ENCODE measurements at regions not wholly inside any gene's neighbourhood (a gene's known extent, or its start where the extent isn't known, plus 50 kb on each side); places are given as distances from the start of the nearest gene placed in this dataset.

GRCh38 chrX:69037786-69038185, 127.5 kb downstream of the PJA1 start:
- no peaks in the 10 kb centered on the region for H3K9me3 ChIP-seq (ENCODE audit: control insufficient read depth, insufficient read depth, low read depth, low read length)
- ChIA-PET CTCF (no interaction called here), POLR2A (no interaction called here)
- H3K27ac ChIP-seq (ENCODE audit: low read length) = no peak overlapping the region
- BruUV-seq (replicated peaks) = no TSS peak
- H3K36me3 ChIP-seq (ENCODE audit: control insufficient read depth, insufficient read depth, low read length) = no peaks in the 10 kb centered on the region
- DNase-seq (ENCODE audit: low read depth, low spot score) (no peak), ATAC-seq (no peak)
- H3K4me1 ChIP-seq (ENCODE audit: control insufficient read depth, insufficient read depth, low read length) = no peaks in the 10 kb centered on the region
- no peaks in the 10 kb centered on the region for H3K27me3 ChIP-seq (ENCODE audit: control insufficient read depth, insufficient read depth, low read length)
- in situ Hi-C loops (cut with HindIII; ENCODE audit: low pct_unique_long_range_greater_than_20kb, low sequenced_read_pairs) = no loop called here
- TF ChIP-seq SIN3A (IDR thresholded peaks at IDR 0.05; ENCODE audit: borderline replicate concordance, insufficient read depth, low read depth, low read length) (no peak), POLR2AphosphoS5 (IDR thresholded peaks at IDR 0.05; ENCODE audit: low read depth, low read length) (no peak), TCF7L2 (IDR thresholded peaks at IDR 0.05; ENCODE audit: low read depth, low read length) (no peak)
- TF ChIP-seq, protein P1, sequence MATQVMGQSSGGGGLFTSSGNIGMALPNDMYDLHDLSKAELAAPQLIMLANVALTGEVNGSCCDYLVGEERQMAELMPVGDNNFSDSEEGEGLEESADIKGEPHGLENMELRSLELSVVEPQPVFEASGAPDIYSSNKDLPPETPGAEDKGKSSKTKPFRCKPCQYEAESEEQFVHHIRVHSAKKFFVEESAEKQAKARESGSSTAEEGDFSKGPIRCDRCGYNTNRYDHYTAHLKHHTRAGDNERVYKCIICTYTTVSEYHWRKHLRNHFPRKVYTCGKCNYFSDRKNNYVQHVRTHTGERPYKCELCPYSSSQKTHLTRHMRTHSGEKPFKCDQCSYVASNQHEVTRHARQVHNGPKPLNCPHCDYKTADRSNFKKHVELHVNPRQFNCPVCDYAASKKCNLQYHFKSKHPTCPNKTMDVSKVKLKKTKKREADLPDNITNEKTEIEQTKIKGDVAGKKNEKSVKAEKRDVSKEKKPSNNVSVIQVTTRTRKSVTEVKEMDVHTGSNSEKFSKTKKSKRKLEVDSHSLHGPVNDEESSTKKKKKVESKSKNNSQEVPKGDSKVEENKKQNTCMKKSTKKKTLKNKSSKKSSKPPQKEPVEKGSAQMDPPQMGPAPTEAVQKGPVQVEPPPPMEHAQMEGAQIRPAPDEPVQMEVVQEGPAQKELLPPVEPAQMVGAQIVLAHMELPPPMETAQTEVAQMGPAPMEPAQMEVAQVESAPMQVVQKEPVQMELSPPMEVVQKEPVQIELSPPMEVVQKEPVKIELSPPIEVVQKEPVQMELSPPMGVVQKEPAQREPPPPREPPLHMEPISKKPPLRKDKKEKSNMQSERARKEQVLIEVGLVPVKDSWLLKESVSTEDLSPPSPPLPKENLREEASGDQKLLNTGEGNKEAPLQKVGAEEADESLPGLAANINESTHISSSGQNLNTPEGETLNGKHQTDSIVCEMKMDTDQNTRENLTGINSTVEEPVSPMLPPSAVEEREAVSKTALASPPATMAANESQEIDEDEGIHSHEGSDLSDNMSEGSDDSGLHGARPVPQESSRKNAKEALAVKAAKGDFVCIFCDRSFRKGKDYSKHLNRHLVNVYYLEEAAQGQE (IDR thresholded peaks at IDR 0.05; ENCODE audit: insufficient read depth in 1 of 2, low read depth in 2 of 2, low read length in 1 of 2) = no peak
- TF ChIP-seq, protein P2, sequence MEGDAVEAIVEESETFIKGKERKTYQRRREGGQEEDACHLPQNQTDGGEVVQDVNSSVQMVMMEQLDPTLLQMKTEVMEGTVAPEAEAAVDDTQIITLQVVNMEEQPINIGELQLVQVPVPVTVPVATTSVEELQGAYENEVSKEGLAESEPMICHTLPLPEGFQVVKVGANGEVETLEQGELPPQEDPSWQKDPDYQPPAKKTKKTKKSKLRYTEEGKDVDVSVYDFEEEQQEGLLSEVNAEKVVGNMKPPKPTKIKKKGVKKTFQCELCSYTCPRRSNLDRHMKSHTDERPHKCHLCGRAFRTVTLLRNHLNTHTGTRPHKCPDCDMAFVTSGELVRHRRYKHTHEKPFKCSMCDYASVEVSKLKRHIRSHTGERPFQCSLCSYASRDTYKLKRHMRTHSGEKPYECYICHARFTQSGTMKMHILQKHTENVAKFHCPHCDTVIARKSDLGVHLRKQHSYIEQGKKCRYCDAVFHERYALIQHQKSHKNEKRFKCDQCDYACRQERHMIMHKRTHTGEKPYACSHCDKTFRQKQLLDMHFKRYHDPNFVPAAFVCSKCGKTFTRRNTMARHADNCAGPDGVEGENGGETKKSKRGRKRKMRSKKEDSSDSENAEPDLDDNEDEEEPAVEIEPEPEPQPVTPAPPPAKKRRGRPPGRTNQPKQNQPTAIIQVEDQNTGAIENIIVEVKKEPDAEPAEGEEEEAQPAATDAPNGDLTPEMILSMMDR (IDR thresholded peaks at IDR 0.05) = no peak
- H3K4me3 ChIP-seq (ENCODE audit: low read depth in 2 of 2, low read length in 2 of 2) = no peak overlapping the region
- intact Hi-C loops (cut with micrococcal nuclease; ENCODE audit: unreplicated experiment) = no loop called here

- ChIA-PET CTCF (no interaction called here), POLR2A (no interaction called here)
- H3K36me3 ChIP-seq (ENCODE audit: control insufficient read depth, insufficient read depth, low read length) = no peaks in the 10 kb centered on the region
- DNase-seq (ENCODE audit: low read depth, low spot score) (no peak), ATAC-seq (no peak)
- no peak overlapping the region for H3K27ac ChIP-seq (ENCODE audit: low read length)
- TF ChIP-seq, protein P2 (IDR thresholded peaks at IDR 0.05) = no peak
- no peak for TF ChIP-seq TCF7L2 (IDR thresholded peaks at IDR 0.05; ENCODE audit: low read depth, low read length)
- TF ChIP-seq, protein P1 (IDR thresholded peaks at IDR 0.05; ENCODE audit: insufficient read depth in 1 of 2, low read depth in 2 of 2, low read length in 1 of 2) = no peak
- TF ChIP-seq POLR2AphosphoS5 (IDR thresholded peaks at IDR 0.05; ENCODE audit: low read depth, low read length) = no peak
- no peak for TF ChIP-seq SIN3A (IDR thresholded peaks at IDR 0.05; ENCODE audit: borderline replicate concordance, insufficient read depth, low read depth, low read length)
- H3K4me1 ChIP-seq (ENCODE audit: control insufficient read depth, insufficient read depth, low read length) = no peaks in the 10 kb centered on the region
- no peaks in the 10 kb centered on the region for H3K9me3 ChIP-seq (ENCODE audit: control insufficient read depth, insufficient read depth, low read depth, low read length)
- in situ Hi-C loops (cut with HindIII; ENCODE audit: low pct_unique_long_range_greater_than_20kb, low sequenced_read_pairs) (no loop called here), intact Hi-C loops (cut with micrococcal nuclease; ENCODE audit: unreplicated experiment) (no loop called here)
- no TSS peak for BruUV-seq (replicated peaks)
- no peak overlapping the region for H3K4me3 ChIP-seq (ENCODE audit: low read depth in 2 of 2, low read length in 2 of 2)
- H3K27me3 ChIP-seq (ENCODE audit: control insufficient read depth, insufficient read depth, low read length) = no peaks in the 10 kb centered on the region
These were observed 128.3 kb downstream of the PJA1 start for GRCh38 chrX:69036674-69037573.
